MG63 (cell line): ENCODE measurements at regions not wholly inside any gene's neighbourhood (a gene's known extent, or its start where the extent isn't known, plus 50 kb on each side); places are given as distances from the start of the nearest gene placed in this dataset.

Source experiments
- DNase-seq: peaks from one replicate; pipeline ENCODE4 v3.0.0-alpha.2; 2020
- H3K27me3 ChIP-seq: fragments of 250-450 bp; sonication (Bioruptor Pico); 2 replicates; pipeline ENCODE4 v1.5.1; 2020; ENCODE audit warnings: mild to moderate bottlenecking, moderate library complexity
- H3K36me3 ChIP-seq: fragments of 250-450 bp; sonication (Bioruptor Pico); 2 replicates; pipeline ENCODE4 v1.5.1; 2020; ENCODE audit warnings: mild to moderate bottlenecking, moderate library complexity
- H3K4me3 ChIP-seq: fragments of 250-450 bp; sonication (Bioruptor Pico); 2 replicates; pipeline ENCODE4 v1.5.1; 2020; ENCODE audit warnings: mild to moderate bottlenecking, moderate library complexity
- H3K9me3 ChIP-seq: fragments of 250-450 bp; sonication (Bioruptor Pico); 2 replicates; pipeline ENCODE4 v1.5.1; 2020; ENCODE audit warnings: mild to moderate bottlenecking, moderate library complexity

- no peaks in the 10 kb centered on the region for H3K9me3 ChIP-seq
- no peak overlapping the region for H3K4me3 ChIP-seq
- H3K36me3 ChIP-seq, result no peaks in the 10 kb centered on the region
- no peak for DNase-seq
- H3K27me3 ChIP-seq, result no peaks in the 10 kb centered on the region
Observed at GRCh38 chr4:89397441-89397840, 89.8 kb upstream of the GPRIN3 start.

GRCh38 chr4:89382439-89382838 lies 74.8 kb upstream of the GPRIN3 start:
- H3K36me3 ChIP-seq, result no peaks in the 10 kb centered on the region
- no peak overlapping the region for H3K4me3 ChIP-seq
- DNase-seq, result no peak
- no peaks in the 10 kb centered on the region for H3K9me3 ChIP-seq
- H3K27me3 ChIP-seq, result no peaks in the 10 kb centered on the region

GRCh38 chr4:89380980-89381379 lies 73.4 kb upstream of the GPRIN3 start:
- no peak overlapping the region for H3K4me3 ChIP-seq

GRCh38 chr4:89379511-89380044 lies 72.0 kb upstream of the GPRIN3 start:
- Histone ChIP-seq H3K36me3 (no peaks in the 10 kb centered on the region), H3K9me3 (no peaks in the 10 kb centered on the region), H3K4me3 (no peak overlapping the region), H3K27me3 (no peaks in the 10 kb centered on the region)
- DNase-seq, result no peak

More at GRCh38 chr4:89380980-89381379, 73.4 kb upstream of the GPRIN3 start:
- H3K9me3 ChIP-seq, result no peaks in the 10 kb centered on the region
- H3K27me3 ChIP-seq, result no peaks in the 10 kb centered on the region
- no peaks in the 10 kb centered on the region for H3K36me3 ChIP-seq
- no peak for DNase-seq

- no peak for DNase-seq
- no peaks in the 10 kb centered on the region for H3K36me3 ChIP-seq
- H3K27me3 ChIP-seq, result no peaks in the 10 kb centered on the region
- no peak overlapping the region for H3K4me3 ChIP-seq
- H3K9me3 ChIP-seq, result no peaks in the 10 kb centered on the region
Observed at GRCh38 chr4:89373394-89373793, 65.8 kb upstream of the GPRIN3 start.

- Histone ChIP-seq H3K9me3 (no peaks in the 10 kb centered on the region), H3K4me3 (no peak overlapping the region), H3K27me3 (no peaks in the 10 kb centered on the region), H3K36me3 (no peaks in the 10 kb centered on the region)
- no peak for DNase-seq
Observed at GRCh38 chr4:89371614-89372013, 64.0 kb upstream of the GPRIN3 start.

GRCh38 chr4:89369581-89369980 lies 62.0 kb upstream of the GPRIN3 start:
- no peaks in the 10 kb centered on the region for H3K9me3 ChIP-seq
- no peaks in the 10 kb centered on the region for H3K27me3 ChIP-seq
- H3K36me3 ChIP-seq, result no peaks in the 10 kb centered on the region
- no peak overlapping the region for H3K4me3 ChIP-seq
- DNase-seq, result no peak

GRCh38 chr4:89368861-89369260 lies 61.3 kb upstream of the GPRIN3 start:
- Histone ChIP-seq H3K4me3 (no peak overlapping the region), H3K9me3 (no peaks in the 10 kb centered on the region), H3K27me3 (no peaks in the 10 kb centered on the region), H3K36me3 (no peaks in the 10 kb centered on the region)
- DNase-seq, result no peak

- H3K4me3 ChIP-seq, result no peak overlapping the region
- no peaks in the 10 kb centered on the region for H3K36me3 ChIP-seq
- H3K9me3 ChIP-seq, result no peaks in the 10 kb centered on the region
- no peak for DNase-seq
- no peaks in the 10 kb centered on the region for H3K27me3 ChIP-seq
Observed at GRCh38 chr4:89365776-89366175, 58.2 kb upstream of the GPRIN3 start.

- Histone ChIP-seq H3K4me3 (no peak overlapping the region), H3K9me3 (no peaks in the 10 kb centered on the region)
- DNase-seq, result no peak
Observed at GRCh38 chr4:89365375-89365774, 57.8 kb upstream of the GPRIN3 start.

GRCh38 chr4:89364541-89364940 lies 56.9 kb upstream of the GPRIN3 start:
- no peak overlapping the region for H3K4me3 ChIP-seq
- no peaks in the 10 kb centered on the region for H3K9me3 ChIP-seq
- H3K27me3 ChIP-seq, result no peaks in the 10 kb centered on the region
- no peaks in the 10 kb centered on the region for H3K36me3 ChIP-seq
- no peak for DNase-seq

More at GRCh38 chr4:89365375-89365774, 57.8 kb upstream of the GPRIN3 start:
- Histone ChIP-seq H3K36me3 (no peaks in the 10 kb centered on the region), H3K27me3 (no peaks in the 10 kb centered on the region)

- no peak for DNase-seq
- Histone ChIP-seq H3K36me3 (no peaks in the 10 kb centered on the region), H3K27me3 (no peaks in the 10 kb centered on the region), H3K4me3 (no peak overlapping the region), H3K9me3 (no peaks in the 10 kb centered on the region)
Observed at GRCh38 chr4:89363786-89364185, 56.2 kb upstream of the GPRIN3 start.

- Histone ChIP-seq H3K36me3 (no peaks in the 10 kb centered on the region), H3K27me3 (no peaks in the 10 kb centered on the region; the same call in 1 of the 2 replicates), H3K9me3 (no peaks in the 10 kb centered on the region), H3K4me3 (no peak overlapping the region)
- DNase-seq, result no peak
Observed at GRCh38 chr4:89358935-89359638, 51.5 kb upstream of the GPRIN3 start.

GRCh38 chr4:89357787-89358186 lies 50.2 kb upstream of the GPRIN3 start:
- DNase-seq, result no peak
- Histone ChIP-seq H3K27me3 (no peaks in the 10 kb centered on the region; the same call in 1 of the 2 replicates), H3K4me3 (no peak overlapping the region), H3K36me3 (no peaks in the 10 kb centered on the region), H3K9me3 (no peaks in the 10 kb centered on the region)
